Neuronal stem cell (in vitro differentiated cells): ENCODE measurements at regions not wholly inside any gene's neighbourhood (a gene's known extent, or its start where the extent isn't known, plus 50 kb on each side); places are given as distances from the start of the nearest gene placed in this dataset.

Experiments
- DNase-seq: peaks from one replicate; pipeline ENCODE4 v3.0.0-alpha.2; 2013; ENCODE audit warnings: low spot score
- H2AFZ ChIP-seq: one replicate; pipeline ENCODE4 v1.6.1; 2013; ENCODE audit warnings: mild to moderate bottlenecking, low read length, inconsistent platforms
- H2AK5ac ChIP-seq: 2 replicates; pipeline ENCODE4 v1.6.1; 2013; ENCODE audit warnings: low read depth, mild to moderate bottlenecking, inconsistent platforms, low read length, moderate library complexity, mixed read lengths
- H2BK120ac ChIP-seq: 2 replicates; pipeline ENCODE4 v1.6.1; 2013; ENCODE audit warnings: low read depth, mild to moderate bottlenecking, inconsistent platforms, low read length, moderate library complexity, mixed read lengths
- H2BK12ac ChIP-seq: one replicate; pipeline ENCODE4 v1.6.1; 2013; ENCODE audit warnings: low read length, inconsistent platforms
- H2BK15ac ChIP-seq: 2 replicates; pipeline ENCODE4 v1.6.1; 2013; ENCODE audit warnings: mild to moderate bottlenecking, low read length, inconsistent platforms, mixed read lengths
- H2BK5ac ChIP-seq: one replicate; pipeline ENCODE4 v1.6.1; 2013; ENCODE audit warnings: inconsistent platforms, mild to moderate bottlenecking, low read length, moderate library complexity
- H3K14ac ChIP-seq: one replicate; pipeline ENCODE4 v1.6.1; 2013; ENCODE audit warnings: low read length, inconsistent platforms
- H3K18ac ChIP-seq: 2 replicates; pipeline ENCODE4 v1.6.1; 2013; ENCODE audit warnings: low read length, inconsistent platforms
- H3K23ac ChIP-seq: 2 replicates; pipeline ENCODE4 v1.6.1; 2013; ENCODE audit warnings: low read depth, mild to moderate bottlenecking, mixed read lengths, low read length, inconsistent platforms; ENCODE audit not compliant: poor library complexity
- H3K27ac ChIP-seq: replicated peaks from 3 replicates; pipeline ENCODE4 v1.5.1; 2013; ENCODE audit warnings: low read length, inconsistent platforms
- H3K27me3 ChIP-seq, 3 experiments: 2 replicates each; pipeline ENCODE4 v1.6.1; 2013; ENCODE audit warnings: low read length in 3 of 3, mild to moderate bottlenecking in 2 of 3, inconsistent platforms in 1 of 3, low read depth in 1 of 3, mixed read lengths in 1 of 3, moderate library complexity in 1 of 3; ENCODE audit not compliant: control insufficient read depth in 3 of 3, insufficient read depth in 3 of 3
- H3K36me3 ChIP-seq, 2 donors: replicated peaks in 1 of 2; 2 replicates each; pipeline ENCODE4 v1.6.1; 2013; ENCODE audit warnings: low read length in 2 of 2; ENCODE audit not compliant: control insufficient read depth in 2 of 2, insufficient read depth in 2 of 2
- H3K4ac ChIP-seq: 2 replicates; pipeline ENCODE4 v1.6.1; 2013; ENCODE audit warnings: inconsistent platforms, mild to moderate bottlenecking, low read length, moderate library complexity
- H3K4me1 ChIP-seq, 2 donors: 1 replicate in 1 of 2; 2 replicates in 1 of 2; pipeline ENCODE4 v1.6.1; 2013; ENCODE audit warnings: low read length in 2 of 2, low read depth in 1 of 2; ENCODE audit not compliant: control insufficient read depth in 2 of 2, insufficient read depth in 1 of 2
- H3K4me2 ChIP-seq: one replicate; pipeline ENCODE4 v1.6.1; 2013; ENCODE audit warnings: mild to moderate bottlenecking, low read length, inconsistent platforms; ENCODE audit not compliant: insufficient read depth, poor library complexity, severe bottlenecking
- H3K4me3 ChIP-seq, 2 donors: 2 replicates each; pipeline ENCODE4 v1.5.1; 2013; ENCODE audit warnings: low read length in 2 of 2, mild to moderate bottlenecking in 2 of 2, inconsistent platforms in 1 of 2, moderate library complexity in 1 of 2
- H3K79me1 ChIP-seq: one replicate; pipeline ENCODE4 v1.6.1; 2013; ENCODE audit warnings: low read depth, mild to moderate bottlenecking, inconsistent platforms, low read length, moderate library complexity
- H3K9ac ChIP-seq: one replicate; pipeline ENCODE4 v1.6.1; 2013; ENCODE audit warnings: mild to moderate bottlenecking, low read depth, low read length, inconsistent platforms; ENCODE audit not compliant: poor library complexity
- H3K9me3 ChIP-seq, 2 donors: replicated peaks in 1 of 2; 2 replicates each; pipeline versions ENCODE3 to v1.6.1; 2013; ENCODE audit warnings: low read length in 2 of 2, mild to moderate bottlenecking in 2 of 2, inconsistent platforms in 1 of 2, low read depth in 1 of 2, mixed read lengths in 1 of 2, moderate library complexity in 1 of 2; ENCODE audit not compliant: control insufficient read depth in 2 of 2, insufficient read depth in 1 of 2
- H4K8ac ChIP-seq: one replicate; pipeline ENCODE4 v1.6.1; 2013; ENCODE audit warnings: low read depth, mild to moderate bottlenecking, inconsistent platforms, low read length, moderate library complexity
- H4K91ac ChIP-seq: one replicate; pipeline ENCODE4 v1.6.1; 2013; ENCODE audit warnings: low read length, low read depth, mild to moderate bottlenecking, inconsistent platforms; ENCODE audit not compliant: poor library complexity
- WGBS, 2 donors: extraction: QIAGEN DNeasy Blood & Tissue Kit; methylation state at CpG; one replicate each; pipeline ENCODE4 v1.1.7; 2013; ENCODE audit warnings: missing lambda C conversion rate in 2 of 2, mixed read lengths in 1 of 2; ENCODE audit not compliant: insufficient read length in 2 of 2, insufficient replicate concordance in 1 of 2; ENCODE audit errors: extremely low coverage in 2 of 2; 5-methylcytosine and 5-hydroxymethylcytosine counted together

- H3K4ac ChIP-seq: peak overlapping the region; percentile 43
- H3K4me1 ChIP-seq: peaks cover 5 to 32% of the 10 kb centered on the region in 2 donors
- no peaks in the 10 kb centered on the region for H3K36me3 ChIP-seq
- H2BK5ac ChIP-seq: peak overlapping the region; percentile 39
- H2BK12ac ChIP-seq: no peak overlapping the region
- DNase-seq: no peak
- H2AFZ ChIP-seq: peak overlapping the region; percentile 61
- WGBS, 2 donors: no CpG with 5 or more reads among the region's 16 CpGs
- H2AK5ac ChIP-seq: peak overlapping the region; percentile 98
- no peaks in the 10 kb centered on the region for H3K27me3 ChIP-seq
- H4K8ac ChIP-seq: no peak overlapping the region
- no peak overlapping the region for H3K4me2 ChIP-seq
- H3K4me3 ChIP-seq: no peak overlapping the region
- no peak overlapping the region for H2BK120ac ChIP-seq
- H3K9me3 ChIP-seq: no peaks in the 10 kb centered on the region
- H3K9ac ChIP-seq: no peak overlapping the region
- H3K18ac ChIP-seq: peak overlapping the region; percentile 52
- H3K79me1 ChIP-seq: peaks cover 4% of the 10 kb centered on the region
- H4K91ac ChIP-seq: no peak overlapping the region
- no peak overlapping the region for H3K23ac ChIP-seq
- peak overlapping the region; percentile 95 for H2BK15ac ChIP-seq
- no peak overlapping the region for H3K14ac ChIP-seq
- H3K27ac ChIP-seq: no peak overlapping the region
Observed at GRCh38 chr14:101363880-101364391, 197.4 kb upstream of the DIO3 start.

GRCh38 chr14:101364503-101365328, 196.6 kb upstream of the DIO3 start:
- Histone ChIP-seq H3K4me1 (peaks cover 5 to 31% of the 10 kb centered on the region in 2 donors), H3K4me3 (no peak overlapping the region), H3K18ac (peak overlapping the region; percentile 93), H4K91ac (no peak overlapping the region), H2BK12ac (peak overlapping the region; percentile 47), H3K23ac (no peak overlapping the region), H3K14ac (peak overlapping the region; percentile 39), H3K9ac (no peak overlapping the region), H3K9me3 (no peaks in the 10 kb centered on the region), H3K36me3 (no peaks in the 10 kb centered on the region), H2BK5ac (peak overlapping the region; percentile 39), H2BK120ac (peak overlapping the region; percentile 82), H2AK5ac (peak overlapping the region; percentile 98), H3K4me2 (no peak overlapping the region), H2BK15ac (peak overlapping the region; percentile 95), H3K27me3 (no peaks in the 10 kb centered on the region), H3K4ac (no peak overlapping the region), H2AFZ (peak overlapping the region; percentile 61), H3K79me1 (peaks cover 4% of the 10 kb centered on the region), H4K8ac (no peak overlapping the region), H3K27ac (no peak overlapping the region)
- no peak for DNase-seq
- WGBS, 2 donors: no CpG with 5 or more reads among the region's 42 CpGs

- H2BK15ac ChIP-seq: peak overlapping the region; percentile 55
Observed at GRCh38 chr14:101365329-101366158, 195.8 kb upstream of the DIO3 start.

More at GRCh38 chr14:101365329-101366158, 195.8 kb upstream of the DIO3 start:
- H2BK120ac ChIP-seq: peak overlapping the region; percentile 82
- H3K79me1 ChIP-seq: peaks cover 4% of the 10 kb centered on the region
- H2BK12ac ChIP-seq: no peak overlapping the region
- H3K18ac ChIP-seq: peak overlapping the region; percentile 93
- no peak overlapping the region for H3K4ac ChIP-seq
- no peak overlapping the region for H3K23ac ChIP-seq
- peak overlapping the region; percentile 98 for H2AK5ac ChIP-seq
- H3K4me3 ChIP-seq: no peak overlapping the region
- DNase-seq: peak; percentile 43
- no peaks in the 10 kb centered on the region for H3K9me3 ChIP-seq
- H2BK5ac ChIP-seq: peak overlapping the region; percentile 39
- no peak overlapping the region for H4K91ac ChIP-seq
- no peak overlapping the region for H3K4me2 ChIP-seq
- no peaks in the 10 kb centered on the region for H3K36me3 ChIP-seq
- no peak overlapping the region for H3K14ac ChIP-seq
- H4K8ac ChIP-seq: no peak overlapping the region
- H3K27me3 ChIP-seq: no peaks in the 10 kb centered on the region
- H3K9ac ChIP-seq: peak overlapping the region; percentile 12
- H3K4me1 ChIP-seq: peaks cover 5 to 27% of the 10 kb centered on the region in 2 donors
- H3K27ac ChIP-seq: no peak overlapping the region
- WGBS, 2 donors: no CpG with 5 or more reads among the region's 20 CpGs
- H2AFZ ChIP-seq: peak overlapping the region; percentile 49
